ENCODE measurements at regions not wholly inside any gene's neighbourhood (a gene's known extent, or its start where the extent isn't known, plus 50 kb on each side); places are given as distances from the start of the nearest gene placed in this dataset.

DNA sequence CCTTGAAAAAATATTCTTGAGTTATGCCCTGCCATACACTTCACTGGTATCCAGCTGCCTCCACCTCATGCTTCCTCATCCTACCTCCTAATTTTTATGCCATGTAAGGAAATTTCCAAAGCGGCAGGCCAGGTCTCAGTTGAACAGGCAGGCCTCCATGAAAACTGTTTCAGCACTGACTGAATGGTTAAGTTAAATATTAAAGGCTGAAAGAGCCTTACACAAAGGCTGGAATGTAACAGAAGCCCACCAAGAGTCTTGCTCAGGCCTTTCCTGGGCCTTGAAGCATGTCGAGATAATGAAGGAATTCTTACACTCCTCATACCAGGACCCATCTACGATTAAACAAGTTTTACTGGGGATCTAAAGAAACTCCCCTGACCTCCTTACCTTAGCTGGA is 359.6 kb upstream of the NOCT start:
- H3K79me2 ChIP-seq (ENCODE audit: insufficient read depth, low read length) = no peaks in the 10 kb centered on the region
- H3K4me3 Mint-ChIP-seq = no peak overlapping the region
- H3K9ac ChIP-seq (ENCODE audit: insufficient read depth, low read length, poor library complexity, severe bottlenecking) = no peak overlapping the region
- H3K4me2 ChIP-seq (replicated peaks; ENCODE audit: extremely low read depth, low read length, poor library complexity, severe bottlenecking) = no peak overlapping the region
- H3K36me3 ChIP-seq (replicated peaks in 1 of 2; ENCODE audit: control insufficient read depth in 1 of 2, insufficient read depth in 2 of 2, low read length in 2 of 2) = no peaks in the 10 kb centered on the region
- H4K20me1 ChIP-seq (ENCODE audit: insufficient read depth, low read length) = no peaks in the 10 kb centered on the region
- peaks cover 1% of the 10 kb centered on the region for H3K4me1 Mint-ChIP-seq
- intact Hi-C loops (cut with micrococcal nuclease) = no loop called here
- H3K36me3 Mint-ChIP-seq = no peaks in the 10 kb centered on the region
- peaks cover 0 to 12% (median 5%) of the 10 kb centered on the region in 7 donors for H3K9me3 Mint-ChIP-seq
- no peak for DNase-seq
- peaks cover 0 to 12% (median 3%) of the 10 kb centered on the region in 3 donors for H3K27me3 Mint-ChIP-seq (ENCODE audit: low read depth in 3 of 3)
- peaks cover 0 to 3% of the 10 kb centered on the region in 2 donors for H3K9me3 ChIP-seq (replicated peaks in 1 of 2; ENCODE audit: control insufficient read depth in 1 of 2, insufficient read depth in 1 of 2, low read length in 2 of 2)
- no peak overlapping the region for H3K4me3 ChIP-seq (replicated peaks in 1 of 3; ENCODE audit: low read depth in 2 of 3, low read length in 3 of 3)
- H3K27ac Mint-ChIP-seq = no peak overlapping the region
- TF ChIP-seq, protein P1, sequence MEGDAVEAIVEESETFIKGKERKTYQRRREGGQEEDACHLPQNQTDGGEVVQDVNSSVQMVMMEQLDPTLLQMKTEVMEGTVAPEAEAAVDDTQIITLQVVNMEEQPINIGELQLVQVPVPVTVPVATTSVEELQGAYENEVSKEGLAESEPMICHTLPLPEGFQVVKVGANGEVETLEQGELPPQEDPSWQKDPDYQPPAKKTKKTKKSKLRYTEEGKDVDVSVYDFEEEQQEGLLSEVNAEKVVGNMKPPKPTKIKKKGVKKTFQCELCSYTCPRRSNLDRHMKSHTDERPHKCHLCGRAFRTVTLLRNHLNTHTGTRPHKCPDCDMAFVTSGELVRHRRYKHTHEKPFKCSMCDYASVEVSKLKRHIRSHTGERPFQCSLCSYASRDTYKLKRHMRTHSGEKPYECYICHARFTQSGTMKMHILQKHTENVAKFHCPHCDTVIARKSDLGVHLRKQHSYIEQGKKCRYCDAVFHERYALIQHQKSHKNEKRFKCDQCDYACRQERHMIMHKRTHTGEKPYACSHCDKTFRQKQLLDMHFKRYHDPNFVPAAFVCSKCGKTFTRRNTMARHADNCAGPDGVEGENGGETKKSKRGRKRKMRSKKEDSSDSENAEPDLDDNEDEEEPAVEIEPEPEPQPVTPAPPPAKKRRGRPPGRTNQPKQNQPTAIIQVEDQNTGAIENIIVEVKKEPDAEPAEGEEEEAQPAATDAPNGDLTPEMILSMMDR (IDR thresholded peaks at IDR 0.05) = no peak
- no peak overlapping the region for H2AFZ ChIP-seq (ENCODE audit: insufficient read depth, low read depth, low read length, poor library complexity, severe bottlenecking)
- H3K27ac ChIP-seq (ENCODE audit: low read depth in 1 of 2, low read length in 2 of 2) = no peak overlapping the region
- no peaks in the 10 kb centered on the region for H3K27me3 ChIP-seq (ENCODE audit: control insufficient read depth in 2 of 2, insufficient read depth in 2 of 2, low read length in 2 of 2)
- no peaks in the 10 kb centered on the region for H3K4me1 ChIP-seq (ENCODE audit: control insufficient read depth in 1 of 2, insufficient read depth in 2 of 2, low read length in 2 of 2)
- 50% methylated on average over 1 of the region's 3 CpGs for WGBS (ENCODE audit: insufficient coverage)

DNA sequence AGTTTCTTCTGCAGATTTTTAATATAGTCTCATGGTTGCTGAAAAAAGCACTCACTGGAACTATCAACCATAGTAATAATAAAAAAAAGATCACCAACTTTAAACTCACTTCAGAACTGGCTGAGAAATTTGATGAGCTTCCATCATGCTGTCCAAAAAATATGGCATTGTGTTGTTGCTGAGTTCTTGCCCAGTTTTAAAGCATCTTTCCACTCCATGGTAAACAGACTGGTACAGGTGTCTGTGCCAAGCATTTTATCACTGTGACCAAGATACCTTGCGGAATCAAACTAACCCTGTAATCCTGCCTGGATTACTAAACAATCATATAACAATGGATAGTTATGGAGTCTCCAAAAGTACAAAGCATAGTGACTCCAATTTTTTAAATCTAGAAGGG is 360.3 kb upstream of the NOCT start:
- H3K4me2 ChIP-seq (replicated peaks; ENCODE audit: extremely low read depth, low read length, poor library complexity, severe bottlenecking) = no peak overlapping the region
- no peaks in the 10 kb centered on the region for H3K36me3 ChIP-seq (replicated peaks in 1 of 2; ENCODE audit: control insufficient read depth in 1 of 2, insufficient read depth in 2 of 2, low read length in 2 of 2)
- H3K27me3 ChIP-seq (ENCODE audit: control insufficient read depth in 2 of 2, insufficient read depth in 2 of 2, low read length in 2 of 2) = no peaks in the 10 kb centered on the region
- H3K79me2 ChIP-seq (ENCODE audit: insufficient read depth, low read length) = no peaks in the 10 kb centered on the region
- no peak overlapping the region for H2AFZ ChIP-seq (ENCODE audit: insufficient read depth, low read depth, low read length, poor library complexity, severe bottlenecking)
- WGBS (ENCODE audit: insufficient coverage) = no CpG with 5 or more reads among the region's 1 CpG
- DNase-seq = no peak
- no peaks in the 10 kb centered on the region for H3K4me1 ChIP-seq (ENCODE audit: control insufficient read depth in 1 of 2, insufficient read depth in 2 of 2, low read length in 2 of 2)
- peaks cover 0 to 3% of the 10 kb centered on the region in 2 donors for H3K9me3 ChIP-seq (replicated peaks in 1 of 2; ENCODE audit: control insufficient read depth in 1 of 2, insufficient read depth in 1 of 2, low read length in 2 of 2)
- no peak overlapping the region for H3K27ac ChIP-seq (ENCODE audit: low read depth in 1 of 2, low read length in 2 of 2)
- TF ChIP-seq, protein P1 (IDR thresholded peaks at IDR 0.05) = no peak
- intact Hi-C loops (cut with micrococcal nuclease) = no loop called here
- H3K27ac Mint-ChIP-seq = no peak overlapping the region
- H3K4me1 Mint-ChIP-seq = peaks cover 3% of the 10 kb centered on the region
- H3K9ac ChIP-seq (ENCODE audit: insufficient read depth, low read length, poor library complexity, severe bottlenecking) = no peak overlapping the region
- H3K36me3 Mint-ChIP-seq = no peaks in the 10 kb centered on the region
- no peak overlapping the region for H3K4me3 ChIP-seq (replicated peaks in 1 of 3; ENCODE audit: low read depth in 2 of 3, low read length in 3 of 3)
- peaks cover 0 to 14% (median 5%) of the 10 kb centered on the region in 7 donors for H3K9me3 Mint-ChIP-seq
- H3K27me3 Mint-ChIP-seq (ENCODE audit: low read depth in 3 of 3) = peaks cover 0 to 12% (median 3%) of the 10 kb centered on the region in 3 donors
- no peaks in the 10 kb centered on the region for H4K20me1 ChIP-seq (ENCODE audit: insufficient read depth, low read length)
- no peak overlapping the region for H3K4me3 Mint-ChIP-seq

Measured in CD14-positive monocyte (primary cell).